Stomach (tissue), 8 donors: ENCODE measurements at regions not wholly inside any gene's neighbourhood (a gene's known extent, or its start where the extent isn't known, plus 50 kb on each side); places are given as distances from the start of the nearest gene placed in this dataset.

ENCODE experiments used
- DNase-seq, 2 donors: peaks; one replicate each; pipeline versions ENCODE4 v3.0.0 to v3.0.0-alpha.2; 2013 to 2019
- H3K27ac ChIP-seq, 5 donors: fragments of 200-600 bp in 4 of 5; sonication (generic) in 4 of 5; one replicate each; pipeline ENCODE4 v1.5.1; 2013 to 2019; ENCODE audit warnings: mild to moderate bottlenecking in 1 of 5, moderate library complexity in 1 of 5
- H3K27me3 ChIP-seq, 3 donors: fragments of 200-600 bp; sonication (generic); one replicate each; pipeline ENCODE4 v1.5.1; 2017 to 2019; ENCODE audit warnings: mixed run types in 1 of 3
- H3K36me3 ChIP-seq, 4 donors: fragments of 200-600 bp; sonication (generic); 1 replicate in 3 of 4; 2 replicates in 1 of 4; pipeline ENCODE4 v1.5.1; 2016 to 2019
- H3K4me1 ChIP-seq, 4 donors: fragments of 200-600 bp; sonication (generic); one replicate each; pipeline ENCODE4 v1.5.1; 2016 to 2019
- H3K4me3 ChIP-seq, 4 donors: fragments of 200-600 bp; sonication (generic) in 3 of 4; one replicate each; pipeline ENCODE4 v1.5.1; 2016 to 2019; ENCODE audit warnings: mild to moderate bottlenecking in 1 of 4
- H3K9me3 ChIP-seq, 4 donors: fragments of 200-600 bp; sonication (generic); one replicate each; pipeline ENCODE4 v1.5.1; 2016 to 2019
- CTCF ChIP-seq, 7 experiments: fragments of 450-650 bp in 4 of 7; fragments of 200-600 bp in 3 of 7; sonication (generic) in 3 of 7; IDR thresholded peaks; one replicate each; pipeline ENCODE4 v1.5.1; 2016 to 2019; ENCODE audit warnings: antibody characterized with exemption in 7 of 7, control low read depth in 2 of 7, mild to moderate bottlenecking in 1 of 7
- EP300 ChIP-seq: sonication (generic); formaldehyde crosslinking; IDR thresholded peaks from one replicate; pipeline ENCODE4 v1.6.1; 2017; ENCODE audit warnings: antibody characterized with exemption
- POLR2A ChIP-seq, 4 donors: fragments of 450-650 bp; IDR thresholded peaks; one replicate each; pipeline ENCODE4 v1.6.1; 2016; ENCODE audit warnings: antibody characterized with exemption in 4 of 4, control low read depth in 2 of 4, mild to moderate bottlenecking in 1 of 4, moderate library complexity in 1 of 4
- POLR2AphosphoS5 ChIP-seq, 3 donors: sonication (generic); formaldehyde crosslinking; IDR thresholded peaks; one replicate each; pipeline ENCODE4 v1.6.1; 2016; ENCODE audit warnings: antibody characterized with exemption in 3 of 3
- WGBS, 5 donors: extraction: QIAGEN DNeasy Blood & Tissue Kit in 3 of 5; methylation state at CpG; one replicate each; pipeline versions ENCODE4 v1.1.5 to v1.1.7; 2013 to 2018; 5-methylcytosine and 5-hydroxymethylcytosine counted together
- intact Hi-C: fragments of 100-400 bp; cut with DNase I; formaldehyde crosslinking; loops from one replicate; pipeline ENCODE4 v1.15.1; 2023; ENCODE audit warnings: low total_unique reads
- donor health status: healthy with polysubstance abuse.
- donor health status: Bipolar disorder and iron deficiency.
- donor health status: healthy.

GRCh38 chr2:150909613-150910012, 352.1 kb downstream of the RBM43 start:
- Histone ChIP-seq H3K36me3 (no peaks in the 10 kb centered on the region), H3K4me1 (no peaks in the 10 kb centered on the region), H3K4me3 (no peak overlapping the region), H3K27ac (no peak overlapping the region), H3K9me3 (no peaks in the 10 kb centered on the region), H3K27me3 (no peaks in the 10 kb centered on the region)
- TF ChIP-seq EP300 (no peak), POLR2AphosphoS5 (IDR thresholded peaks at IDR 0.05) (no peak), CTCF (IDR thresholded peaks at IDR 0.05) (no peak), POLR2A (IDR thresholded peaks at IDR 0.05) (no peak)
- no peak for DNase-seq
- intact Hi-C loops, result no loop called here
- WGBS, 5 donors, result 57 to 82% (median 68%) methylated on average over 1 of the region's 1 CpG

- no peaks in the 10 kb centered on the region for H3K9me3 ChIP-seq
- DNase-seq, result no peak
- H3K27me3 ChIP-seq, result no peaks in the 10 kb centered on the region
- H3K4me1 ChIP-seq, result no peaks in the 10 kb centered on the region
- intact Hi-C loops, result no loop called here
- TF ChIP-seq CTCF (IDR thresholded peaks at IDR 0.05) (no peak), EP300 (no peak), POLR2A (IDR thresholded peaks at IDR 0.05) (no peak), POLR2AphosphoS5 (IDR thresholded peaks at IDR 0.05) (no peak)
- H3K4me3 ChIP-seq, result no peak overlapping the region
- no peak overlapping the region for H3K27ac ChIP-seq
- no peaks in the 10 kb centered on the region for H3K36me3 ChIP-seq
These were observed 352.6 kb downstream of the RBM43 start for GRCh38 chr2:150909090-150909489.

- 61 to 76% (median 72%) methylated on average over 4 of the region's 4 CpGs for WGBS, 5 donors
- TF ChIP-seq CTCF (IDR thresholded peaks at IDR 0.05) (no peak), POLR2AphosphoS5 (IDR thresholded peaks at IDR 0.05) (no peak), EP300 (no peak), POLR2A (IDR thresholded peaks at IDR 0.05) (no peak)
- Histone ChIP-seq H3K27me3 (no peaks in the 10 kb centered on the region), H3K4me1 (no peaks in the 10 kb centered on the region), H3K4me3 (no peak overlapping the region), H3K9me3 (no peaks in the 10 kb centered on the region), H3K27ac (no peak overlapping the region), H3K36me3 (no peaks in the 10 kb centered on the region)
- DNase-seq, result no peak
- intact Hi-C loops, result no loop called here
These were observed 354.2 kb downstream of the RBM43 start for GRCh38 chr2:150907466-150907865.

- intact Hi-C loops, result no loop called here
- 60 to 83% (median 70%) methylated on average over 3 of the region's 3 CpGs for WGBS, 5 donors
These were observed 358.2 kb downstream of the RBM43 start for GRCh38 chr2:150903461-150903860.

More at GRCh38 chr2:150903461-150903860, 358.2 kb downstream of the RBM43 start:
- no peak overlapping the region for H3K27ac ChIP-seq
- DNase-seq, result no peak
- TF ChIP-seq EP300 (no peak), POLR2AphosphoS5 (IDR thresholded peaks at IDR 0.05) (no peak), CTCF (IDR thresholded peaks at IDR 0.05) (no peak), POLR2A (IDR thresholded peaks at IDR 0.05) (no peak)
- no peak overlapping the region for H3K4me3 ChIP-seq
- peaks cover 0 to 26% (median 9%) of the 10 kb centered on the region in 4 donors for H3K9me3 ChIP-seq
- H3K27me3 ChIP-seq, result no peaks in the 10 kb centered on the region
- H3K36me3 ChIP-seq, result no peaks in the 10 kb centered on the region
- no peaks in the 10 kb centered on the region for H3K4me1 ChIP-seq
